Karpas-422 (cell line): ENCODE measurements at regions not wholly inside any gene's neighbourhood (a gene's known extent, or its start where the extent isn't known, plus 50 kb on each side); places are given as distances from the start of the nearest gene placed in this dataset.

Experiments
- DNase-seq: peaks from one replicate; pipeline ENCODE4 v3.0.0-alpha.2; 2015
- H2AFZ ChIP-seq: fragments of 200-600 bp; sonication (generic); 2 replicates; pipeline ENCODE4 v1.6.1; 2014; ENCODE audit warnings: antibody characterized with exemption, low read length, mixed read lengths
- H3K27ac ChIP-seq: fragments of 200-600 bp; sonication (generic); 2 replicates; pipeline ENCODE4 v1.5.1; 2014; ENCODE audit warnings: mild to moderate bottlenecking, low read length, moderate library complexity
- H3K27me3 ChIP-seq: fragments of 200-600 bp; sonication (generic); 2 replicates; pipeline ENCODE4 v1.6.1; 2014; ENCODE audit warnings: low read length, mixed read lengths
- H3K36me3 ChIP-seq: fragments of 200-600 bp; sonication (generic); 2 replicates; pipeline ENCODE4 v1.6.1; 2014; ENCODE audit warnings: low read length, mixed read lengths; ENCODE audit not compliant: insufficient read depth
- H3K4me1 ChIP-seq: fragments of 200-600 bp; sonication (generic); 2 replicates; pipeline ENCODE4 v1.6.1; 2014; ENCODE audit warnings: mild to moderate bottlenecking, low read length, mixed read lengths
- H3K4me2 ChIP-seq: fragments of 200-600 bp; sonication (generic); 2 replicates; pipeline ENCODE4 v1.6.1; 2014; ENCODE audit warnings: low read length, low read depth, mild to moderate bottlenecking; ENCODE audit not compliant: poor library complexity, severe bottlenecking
- H3K4me3 ChIP-seq: fragments of 200-600 bp; sonication (generic); 2 replicates; pipeline ENCODE4 v1.5.1; 2014; ENCODE audit warnings: mild to moderate bottlenecking, antibody characterized with exemption, low read length, mixed read lengths
- H3K79me2 ChIP-seq: fragments of 200-600 bp; sonication (generic); 2 replicates; pipeline ENCODE4 v1.6.1; 2014; ENCODE audit warnings: mild to moderate bottlenecking, low read length, mixed read lengths
- H3K9ac ChIP-seq: fragments of 200-600 bp; sonication (generic); 2 replicates; pipeline ENCODE4 v1.6.0; 2014; ENCODE audit warnings: low read length
- H3K9me2 ChIP-seq: fragments of 200-600 bp; sonication (generic), shearing (Covaris generic); replicated peaks from 2 replicates; pipeline ENCODE4 v1.6.0; 2014; ENCODE audit warnings: mild to moderate bottlenecking, low read length, moderate library complexity; ENCODE audit not compliant: insufficient read depth
- H3K9me3 ChIP-seq: fragments of 300-700, 200-600 bp; sonication (generic); 2 replicates; pipeline ENCODE4 v1.6.1; 2014; ENCODE audit warnings: low read length, mixed read lengths
- H4K20me1 ChIP-seq: fragments of 200-600 bp; sonication (generic); 2 replicates; pipeline ENCODE4 v1.6.1; 2014; ENCODE audit warnings: mild to moderate bottlenecking, antibody characterized with exemption, low read length, low read depth; ENCODE audit not compliant: insufficient read depth

DNA sequence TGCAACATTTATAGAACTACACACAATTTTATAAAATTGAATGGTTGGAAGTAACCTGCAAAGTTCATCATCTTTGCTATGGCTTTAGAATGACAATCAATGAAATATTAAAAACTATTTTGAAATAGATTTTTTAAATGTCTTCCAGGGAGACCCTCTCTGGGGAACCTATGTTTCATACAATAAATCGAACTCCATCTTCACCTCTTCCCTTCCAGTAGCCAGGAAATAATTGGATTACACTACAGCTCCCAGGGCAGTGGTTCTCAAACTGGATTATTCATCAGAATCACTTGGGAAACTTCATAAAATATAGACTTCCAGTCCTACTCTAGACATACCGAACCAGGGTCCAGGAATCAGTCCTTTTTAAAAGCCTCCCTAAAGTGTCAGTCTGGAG lies 328.4 kb downstream of the DUSP6 start:
- H3K79me2 ChIP-seq: no peaks in the 10 kb centered on the region
- no peaks in the 10 kb centered on the region for H3K9me2 ChIP-seq
- H3K4me2 ChIP-seq: no peak overlapping the region
- no peak overlapping the region for H2AFZ ChIP-seq
- peaks cover 9% of the 10 kb centered on the region for H3K4me1 ChIP-seq
- H3K27ac ChIP-seq: no peak overlapping the region
- no peak overlapping the region for H3K9ac ChIP-seq
- H3K27me3 ChIP-seq: no peaks in the 10 kb centered on the region
- H3K36me3 ChIP-seq: no peaks in the 10 kb centered on the region
- no peak for DNase-seq
- no peaks in the 10 kb centered on the region for H4K20me1 ChIP-seq
- H3K4me3 ChIP-seq: no peak overlapping the region
- no peaks in the 10 kb centered on the region for H3K9me3 ChIP-seq

DNA sequence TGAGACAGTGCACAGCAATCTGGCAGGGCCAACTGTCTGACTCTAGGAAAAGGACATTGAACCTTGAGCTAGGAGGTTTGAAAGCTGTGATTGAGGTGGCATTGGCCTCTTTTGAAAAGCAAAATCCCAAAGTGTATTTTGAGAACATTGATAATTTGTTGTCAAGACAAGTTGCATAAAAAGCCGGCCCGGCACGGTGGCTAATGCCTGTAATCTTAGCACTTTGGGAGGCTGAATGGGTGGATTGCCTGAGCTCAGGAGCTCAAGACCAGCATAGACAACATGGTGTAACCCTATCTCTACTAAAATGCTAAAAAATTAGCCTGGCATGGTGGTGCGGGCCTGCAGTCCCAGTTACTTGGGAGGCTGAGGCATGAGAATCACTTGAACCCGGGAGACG lies 331.6 kb downstream of the DUSP6 start:
- no peaks in the 10 kb centered on the region for H3K36me3 ChIP-seq
- H4K20me1 ChIP-seq: no peaks in the 10 kb centered on the region
- no peaks in the 10 kb centered on the region for H3K9me3 ChIP-seq
- H3K79me2 ChIP-seq: no peaks in the 10 kb centered on the region
- no peaks in the 10 kb centered on the region for H3K9me2 ChIP-seq
- H3K27me3 ChIP-seq: no peaks in the 10 kb centered on the region
- DNase-seq: no peak
- H3K27ac ChIP-seq: no peak overlapping the region
- H3K9ac ChIP-seq: no peak overlapping the region
- no peak overlapping the region for H2AFZ ChIP-seq
- peaks cover 15% of the 10 kb centered on the region for H3K4me1 ChIP-seq
- H3K4me2 ChIP-seq: no peak overlapping the region
- H3K4me3 ChIP-seq: no peak overlapping the region

DNA sequence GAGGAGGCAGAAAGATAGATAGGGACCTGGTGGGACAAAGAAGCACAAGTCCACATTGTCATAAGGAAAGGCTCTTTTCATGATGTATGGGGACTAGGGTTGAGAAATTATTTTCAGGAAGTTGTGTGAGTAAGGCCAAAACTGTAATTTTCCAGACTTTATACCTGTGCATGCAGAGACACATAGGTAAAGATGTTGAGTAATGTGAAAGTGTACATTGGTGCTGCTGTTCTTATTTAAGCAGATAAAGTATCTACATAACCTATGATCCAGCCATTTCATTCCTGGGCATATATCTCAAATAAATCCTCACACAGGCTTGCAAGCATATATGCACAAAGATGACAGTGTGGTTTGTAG lies 332.2 kb downstream of the DUSP6 start:
- DNase-seq: no peak
- peaks cover 15% of the 10 kb centered on the region for H3K4me1 ChIP-seq
- H3K9me2 ChIP-seq: no peaks in the 10 kb centered on the region
- no peak overlapping the region for H3K9ac ChIP-seq
- no peaks in the 10 kb centered on the region for H3K36me3 ChIP-seq
- H3K9me3 ChIP-seq: no peaks in the 10 kb centered on the region
- H3K27me3 ChIP-seq: no peaks in the 10 kb centered on the region
- H3K4me3 ChIP-seq: no peak overlapping the region
- no peak overlapping the region for H2AFZ ChIP-seq
- H3K4me2 ChIP-seq: peak overlapping the region; percentile 70
- H3K27ac ChIP-seq: no peak overlapping the region
- H3K79me2 ChIP-seq: no peaks in the 10 kb centered on the region
- no peaks in the 10 kb centered on the region for H4K20me1 ChIP-seq

DNA sequence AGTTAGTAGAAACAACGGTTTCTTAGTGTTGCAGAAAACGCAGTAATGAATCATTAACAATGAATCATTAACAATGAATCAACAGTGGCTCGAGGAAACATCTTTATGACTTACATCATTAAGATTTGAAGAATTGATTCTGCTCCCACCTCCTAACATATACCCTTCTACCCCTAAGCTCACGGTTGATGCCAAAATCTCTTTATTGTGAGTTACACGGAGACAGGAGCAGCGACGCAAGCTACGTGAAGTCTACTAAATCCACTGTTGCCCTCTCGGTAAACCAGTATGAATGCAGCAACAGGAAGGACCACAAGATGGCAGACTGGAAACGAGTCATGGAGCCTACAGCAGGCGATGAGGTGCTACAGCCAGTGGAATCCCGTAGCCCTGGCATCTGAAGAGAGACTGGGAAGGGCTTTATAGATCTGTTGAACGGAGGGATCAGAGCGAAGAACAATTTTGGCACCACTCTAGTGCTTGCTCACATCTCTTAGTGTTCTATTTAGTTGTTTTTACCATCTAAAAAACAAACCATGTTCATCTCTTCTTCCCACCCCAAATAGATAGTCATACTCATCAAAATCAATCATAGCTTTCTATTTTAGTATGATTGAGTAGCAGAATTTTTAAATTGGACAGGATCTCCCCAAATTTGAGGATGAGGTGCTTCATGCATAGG lies 332.7 kb downstream of the DUSP6 start:
- peak overlapping the region; percentile 52 for H3K9ac ChIP-seq
- H3K9me2 ChIP-seq: no peaks in the 10 kb centered on the region
- H3K36me3 ChIP-seq: no peaks in the 10 kb centered on the region
- H2AFZ ChIP-seq: 0 out of 2 replicates have a peak overlapping the region, but pooled peaks have one; percentile 47
- peak overlapping the region; percentile 70 for H3K4me2 ChIP-seq
- H4K20me1 ChIP-seq: no peaks in the 10 kb centered on the region
- H3K79me2 ChIP-seq: no peaks in the 10 kb centered on the region
- H3K9me3 ChIP-seq: no peaks in the 10 kb centered on the region
- H3K4me1 ChIP-seq: peaks cover 15% of the 10 kb centered on the region
- H3K27me3 ChIP-seq: no peaks in the 10 kb centered on the region
- no peak overlapping the region for H3K27ac ChIP-seq
- DNase-seq: peak; percentile 90
- peak overlapping the region; percentile 54 for H3K4me3 ChIP-seq

DNA sequence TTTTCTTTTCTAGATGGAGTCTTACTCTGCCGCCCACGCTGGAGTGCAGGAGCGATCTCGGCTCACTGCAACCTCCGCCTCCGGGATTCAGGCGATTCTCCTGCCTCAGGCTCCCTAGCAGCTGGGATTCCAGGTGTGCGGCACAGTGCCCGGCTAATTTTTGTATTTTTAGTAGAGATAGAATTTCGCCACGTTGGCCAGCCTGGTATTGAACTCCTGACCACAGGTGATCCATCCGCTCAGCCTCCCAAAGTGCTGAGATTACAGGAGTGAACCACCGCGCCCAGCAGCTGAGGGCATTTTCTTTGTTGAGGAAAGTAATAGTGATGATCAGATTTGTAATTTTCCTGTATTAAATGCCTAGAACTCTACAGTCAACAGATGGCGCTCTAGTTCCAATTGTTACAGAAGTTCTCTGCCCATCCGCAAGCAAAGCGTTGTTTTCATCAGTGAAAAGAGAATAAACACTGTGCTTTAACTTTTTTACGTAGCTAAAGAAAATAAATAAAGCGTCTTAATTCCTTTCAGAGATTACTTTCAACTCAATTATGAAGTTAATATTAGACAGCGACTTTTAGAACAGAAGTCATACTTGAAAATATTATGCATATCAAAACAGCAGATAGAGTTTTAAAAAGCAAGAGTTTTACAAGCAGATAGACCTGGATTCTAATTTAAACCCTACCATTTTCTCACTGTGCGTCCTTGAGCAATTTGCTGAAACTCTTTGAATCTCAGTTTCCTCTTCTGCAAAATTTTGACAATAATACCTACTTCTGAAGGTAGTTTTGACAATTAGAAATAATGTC lies 335.1 kb downstream of the DUSP6 start:
- no peak overlapping the region for H3K9ac ChIP-seq
- no peaks in the 10 kb centered on the region for H3K79me2 ChIP-seq
- no peaks in the 10 kb centered on the region for H3K9me3 ChIP-seq
- peaks cover 23% of the 10 kb centered on the region for H3K4me1 ChIP-seq
- no peak overlapping the region for H3K27ac ChIP-seq
- no peaks in the 10 kb centered on the region for H3K36me3 ChIP-seq
- H3K27me3 ChIP-seq: no peaks in the 10 kb centered on the region
- H2AFZ ChIP-seq: 0 out of 2 replicates have a peak overlapping the region, but pooled peaks have one; percentile 13
- no peaks in the 10 kb centered on the region for H3K9me2 ChIP-seq
- H3K4me2 ChIP-seq: no peak overlapping the region
- H4K20me1 ChIP-seq: no peaks in the 10 kb centered on the region
- no peak overlapping the region for H3K4me3 ChIP-seq
- peak; percentile 87 for DNase-seq

DNA sequence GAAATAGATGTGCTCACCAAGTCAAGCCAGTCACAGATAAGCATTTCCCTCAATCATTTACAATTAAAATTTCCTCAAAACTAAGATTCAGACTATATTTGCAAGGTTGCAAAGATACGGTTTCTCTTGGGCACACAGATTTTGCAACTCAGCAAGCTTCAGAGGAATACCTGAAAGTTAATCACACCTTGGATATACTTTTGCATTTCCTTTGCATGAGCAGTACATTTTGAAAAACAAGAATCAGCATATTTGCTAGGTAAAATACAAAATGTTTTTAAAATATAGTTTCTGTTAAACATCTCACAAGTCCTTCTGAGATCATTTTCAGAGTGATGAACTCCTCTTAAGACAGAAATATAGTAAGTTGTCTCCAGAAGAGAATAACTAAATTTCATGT lies 336.9 kb downstream of the DUSP6 start:
- Histone ChIP-seq H4K20me1 (no peaks in the 10 kb centered on the region), H3K9me3 (no peaks in the 10 kb centered on the region), H3K27me3 (no peaks in the 10 kb centered on the region), H3K9ac (no peak overlapping the region), H2AFZ (no peak overlapping the region), H3K79me2 (no peaks in the 10 kb centered on the region), H3K27ac (no peak overlapping the region), H3K4me3 (no peak overlapping the region), H3K36me3 (no peaks in the 10 kb centered on the region), H3K4me2 (no peak overlapping the region), H3K9me2 (no peaks in the 10 kb centered on the region), H3K4me1 (peaks cover 23% of the 10 kb centered on the region)
- DNase-seq: no peak

DNA sequence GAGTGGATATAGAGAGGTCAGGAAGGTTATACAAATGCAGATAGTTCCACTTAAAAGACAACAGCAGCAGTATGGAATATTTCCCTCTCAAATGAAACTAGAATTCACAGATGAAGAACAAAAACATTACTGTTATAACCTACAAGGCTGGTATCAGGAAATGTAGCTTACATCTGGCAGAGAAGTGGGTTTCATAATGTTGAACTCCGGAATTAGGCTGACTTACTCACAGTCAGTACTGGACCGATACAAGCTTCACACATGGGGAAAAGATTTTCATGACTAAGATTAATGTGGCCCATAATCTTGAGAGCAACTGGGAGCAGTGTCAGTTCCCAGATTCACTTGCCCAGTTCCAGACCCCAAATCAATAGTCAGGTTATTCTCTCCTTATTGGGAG lies 353.9 kb downstream of the DUSP6 start:
- Histone ChIP-seq H3K9me3 (no peaks in the 10 kb centered on the region), H3K9ac (no peak overlapping the region), H3K36me3 (no peaks in the 10 kb centered on the region), H3K4me2 (no peak overlapping the region), H3K9me2 (no peaks in the 10 kb centered on the region), H2AFZ (no peak overlapping the region), H3K4me3 (no peak overlapping the region), H4K20me1 (no peaks in the 10 kb centered on the region), H3K79me2 (no peaks in the 10 kb centered on the region), H3K27ac (no peak overlapping the region), H3K27me3 (no peaks in the 10 kb centered on the region), H3K4me1 (no peaks in the 10 kb centered on the region)
- no peak for DNase-seq

DNA sequence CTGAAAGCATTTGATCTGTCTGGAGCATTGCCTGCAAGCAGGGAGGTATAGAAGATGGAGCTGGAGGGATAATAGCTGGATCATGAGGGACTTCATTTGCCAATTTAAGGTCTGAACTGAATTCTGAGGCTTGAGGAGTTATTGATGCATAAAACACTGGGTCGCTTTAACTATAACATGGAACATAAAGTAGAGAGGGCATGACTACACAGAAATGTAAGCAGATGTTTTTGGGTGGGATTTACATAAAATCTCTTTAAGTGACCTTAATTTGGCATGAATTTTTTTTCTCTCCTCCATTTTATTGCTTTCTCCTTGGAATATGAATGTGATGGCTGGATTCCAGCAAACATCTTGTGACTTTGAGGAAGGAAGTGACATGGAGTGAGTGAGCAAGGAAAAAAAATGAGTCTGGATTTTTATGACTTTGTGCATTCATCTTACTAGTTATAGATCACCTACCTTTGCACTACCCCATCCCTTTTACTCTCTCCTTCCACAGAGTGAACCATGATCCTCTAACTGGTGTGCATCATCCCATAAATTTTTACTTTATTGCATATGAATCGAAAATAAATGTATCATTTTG lies 356.0 kb downstream of the DUSP6 start:
- H4K20me1 ChIP-seq: no peaks in the 10 kb centered on the region
- no peak overlapping the region for H3K4me2 ChIP-seq
- DNase-seq: no peak
- H3K36me3 ChIP-seq: no peaks in the 10 kb centered on the region
- H3K79me2 ChIP-seq: no peaks in the 10 kb centered on the region
- no peak overlapping the region for H2AFZ ChIP-seq
- no peak overlapping the region for H3K4me3 ChIP-seq
- no peaks in the 10 kb centered on the region for H3K9me2 ChIP-seq
- no peak overlapping the region for H3K9ac ChIP-seq
- H3K9me3 ChIP-seq: no peaks in the 10 kb centered on the region
- no peaks in the 10 kb centered on the region for H3K4me1 ChIP-seq
- H3K27ac ChIP-seq: no peak overlapping the region
- H3K27me3 ChIP-seq: no peaks in the 10 kb centered on the region
